Transverse colon (tissue), 4 donors: ENCODE measurements at regions not wholly inside any gene's neighbourhood (a gene's known extent, or its start where the extent isn't known, plus 50 kb on each side); places are given as distances from the start of the nearest gene placed in this dataset.

Experiments
- CTCF ChIP-seq, 5 experiments: fragments of 200-600 bp in 3 of 5; fragments of 450-650 bp in 2 of 5; sonication (generic) in 3 of 5; IDR thresholded peaks; 1 replicate in 2 of 5; 2 replicates in 3 of 5; pipeline ENCODE4 v1.5.1; 2016 to 2017; ENCODE audit warnings: antibody characterized with exemption in 5 of 5, inconsistent platforms in 3 of 5, mild to moderate bottlenecking in 2 of 5, moderate library complexity in 1 of 5
- POLR2A ChIP-seq: fragments of 450-650 bp; IDR thresholded peaks from one replicate; pipeline ENCODE4 v1.6.1; 2016; ENCODE audit warnings: antibody characterized with exemption, mild to moderate bottlenecking, moderate library complexity
- POLR2AphosphoS5 ChIP-seq, 3 donors: sonication (generic); formaldehyde crosslinking; IDR thresholded peaks; one replicate each; pipeline ENCODE4 v1.6.1; 2016; ENCODE audit warnings: antibody characterized with exemption in 3 of 3

- no peak for TF ChIP-seq POLR2A
- no peak for TF ChIP-seq POLR2AphosphoS5 (IDR thresholded peaks at IDR 0.05)
- no peak for TF ChIP-seq CTCF (IDR thresholded peaks at IDR 0.05)
Observed at GRCh38 chr6:5930968-5931367, 75.8 kb downstream of the NRN1 start.
